GM23338 (cell line): ENCODE measurements at regions not wholly inside any gene's neighbourhood (a gene's known extent, or its start where the extent isn't known, plus 50 kb on each side); places are given as distances from the start of the nearest gene placed in this dataset.

ENCODE experiments used
- ATAC-seq: fragments of 200-7000 bp; cut with Tn5 transposase; 3 replicates; pipeline ENCODE4 v1.9.1; 2020
- DNase-seq: peaks from one replicate; pipeline ENCODE4 v3.0.0-alpha.2; 2015; ENCODE audit warnings: low spot score
- H2AFZ ChIP-seq: fragments of 200-600 bp; sonication (generic); 2 replicates; pipeline ENCODE4 v1.8.0; 2016; ENCODE audit warnings: antibody characterized with exemption, mild to moderate bottlenecking, moderate library complexity
- H3F3A ChIP-seq: fragments of 200-600 bp; sonication (generic); replicated peaks from 2 replicates; pipeline ENCODE4 v1.8.0; 2017; ENCODE audit warnings: antibody characterized with exemption, mixed run types, low read depth
- H3K27ac ChIP-seq: fragments of 200-600 bp; sonication (generic); 2 replicates; pipeline ENCODE4 v1.6.1; 2016; ENCODE audit warnings: low read depth
- H3K27me3 ChIP-seq: fragments of 200-600 bp; sonication (generic); 2 replicates; pipeline ENCODE4 v1.8.0; 2016; ENCODE audit warnings: mild to moderate bottlenecking, mixed run types, moderate library complexity; ENCODE audit not compliant: insufficient read depth
- H3K36me3 ChIP-seq: fragments of 200-600 bp; sonication (generic); 2 replicates; pipeline ENCODE4 v1.8.0; 2016; ENCODE audit warnings: mild to moderate bottlenecking; ENCODE audit not compliant: insufficient read depth
- H3K4me1 ChIP-seq: fragments of 200-600 bp; sonication (generic); 2 replicates; pipeline ENCODE4 v1.8.0; 2016; ENCODE audit warnings: mild to moderate bottlenecking, moderate library complexity; ENCODE audit not compliant: insufficient read depth
- H3K4me2 ChIP-seq: fragments of 200-600 bp; sonication (generic); 2 replicates; pipeline ENCODE4 v1.7.1; 2017; ENCODE audit warnings: mixed run types
- H3K4me3 ChIP-seq: fragments of 200-600 bp; sonication (generic); 2 replicates; pipeline ENCODE4 v1.6.1; 2016; ENCODE audit warnings: mixed run types
- H3K79me2 ChIP-seq: fragments of 200-600 bp; sonication (generic); replicated peaks from 2 replicates; pipeline ENCODE4 v1.8.0; 2017; ENCODE audit warnings: mild to moderate bottlenecking; ENCODE audit not compliant: insufficient read depth
- H3K9me2 ChIP-seq: fragments of 200-600 bp; sonication (generic); 2 replicates; pipeline ENCODE4 v1.8.0; 2017; ENCODE audit not compliant: insufficient read depth
- H4K20me1 ChIP-seq: fragments of 200-600 bp; sonication (generic); replicated peaks from 2 replicates; pipeline ENCODE4 v1.8.0; 2017; ENCODE audit warnings: mild to moderate bottlenecking; ENCODE audit not compliant: insufficient read depth
- H3K27ac Mint-ChIP-seq: 2 replicates; pipeline ENCODE4 v1.8.0; 2020; ENCODE audit warnings: inconsistent platforms, mild to moderate bottlenecking, moderate library complexity, mixed read lengths
- H3K27me3 Mint-ChIP-seq: 3 replicates; pipeline ENCODE4 v1.8.0; 2022; ENCODE audit warnings: low read depth, mild to moderate bottlenecking, moderate library complexity, mixed read lengths, inconsistent platforms; ENCODE audit not compliant: insufficient read depth, poor library complexity
- H3K36me3 Mint-ChIP-seq: 3 replicates; pipeline ENCODE4 v1.8.0; 2021; ENCODE audit warnings: low read depth, mild to moderate bottlenecking, inconsistent platforms, moderate library complexity, mixed read lengths
- H3K4me1 Mint-ChIP-seq: 3 replicates; pipeline ENCODE4 v1.8.0; 2020; ENCODE audit warnings: mild to moderate bottlenecking, inconsistent platforms, mixed read lengths
- H3K4me3 Mint-ChIP-seq: 3 replicates; pipeline ENCODE4 v1.8.0; 2021; ENCODE audit warnings: moderate library complexity, mild to moderate bottlenecking, inconsistent platforms, mixed read lengths
- H3K9me3 Mint-ChIP-seq: 3 replicates; pipeline ENCODE4 v1.8.0; 2020; ENCODE audit warnings: moderate library complexity, mild to moderate bottlenecking, inconsistent platforms, mixed read lengths
- ETS1 ChIP-seq: IDR thresholded peaks from 2 replicates; pipeline ENCODE4 v1.6.1; 2016; ENCODE audit warnings: antibody characterized with exemption
- EZH2 ChIP-seq: fragments of 200-600 bp; sonication (generic); IDR thresholded peaks from one replicate; pipeline ENCODE4 v1.8.0; 2017; ENCODE audit warnings: antibody characterized with exemption, mild to moderate bottlenecking, low read depth; ENCODE audit not compliant: unreplicated experiment
- EZH2phosphoT487 ChIP-seq: fragments of 200-600 bp; sonication (generic); IDR thresholded peaks from one replicate; pipeline ENCODE4 v1.8.1; 2018; ENCODE audit warnings: antibody characterized with exemption; ENCODE audit not compliant: unreplicated experiment
- JUNB ChIP-seq: IDR thresholded peaks from one replicate; pipeline ENCODE4 v1.6.1; 2016; ENCODE audit warnings: antibody characterized with exemption; ENCODE audit not compliant: unreplicated experiment
- NANOG ChIP-seq: IDR thresholded peaks from 2 replicates; pipeline ENCODE4 v1.6.1; 2016; ENCODE audit warnings: antibody characterized with exemption, borderline replicate concordance
- POLR2AphosphoS5 ChIP-seq: IDR thresholded peaks from 2 replicates; pipeline ENCODE4 v1.6.1; 2016; ENCODE audit warnings: antibody characterized with exemption, low read depth
- STAT1 ChIP-seq: IDR thresholded peaks from one replicate; pipeline ENCODE4 v1.6.1; 2016; ENCODE audit warnings: antibody characterized with exemption; ENCODE audit not compliant: unreplicated experiment
- ZNF331 ChIP-seq: fragments of 250-450 bp; sonication (Bioruptor Pico); IDR thresholded peaks from 2 replicates; pipeline ENCODE4 v1.5.0; 2020; ENCODE audit warnings: low read depth, mild to moderate bottlenecking, moderate library complexity
- ZNF462 ChIP-seq: fragments of 250-450 bp; sonication (Bioruptor Pico); IDR thresholded peaks from 2 replicates; pipeline ENCODE4 v1.5.0; 2020; ENCODE audit warnings: mild to moderate bottlenecking, moderate library complexity

- Histone ChIP-seq H3K27me3 (no peaks in the 10 kb centered on the region), H3K4me2 (0 out of 2 replicates have a peak overlapping the region, but pooled peaks have one; percentile 56), H3K79me2 (no peaks in the 10 kb centered on the region), H3K27ac (no peak overlapping the region), H3K4me3 (no peak overlapping the region), H2AFZ (no peak overlapping the region), H3F3A (no peaks in the 10 kb centered on the region), H4K20me1 (no peaks in the 10 kb centered on the region), H3K9me2 (no peaks in the 10 kb centered on the region), H3K36me3 (no peaks in the 10 kb centered on the region), H3K4me1 (peaks cover 30% of the 10 kb centered on the region)
- no peaks in the 10 kb centered on the region for H3K27me3 Mint-ChIP-seq
- no peak overlapping the region for H3K27ac Mint-ChIP-seq
- no peak for ATAC-seq
- peaks cover 25% of the 10 kb centered on the region for H3K4me1 Mint-ChIP-seq
- no peaks in the 10 kb centered on the region for H3K9me3 Mint-ChIP-seq
- no peaks in the 10 kb centered on the region for H3K36me3 Mint-ChIP-seq
- DNase-seq = no peak
- H3K4me3 Mint-ChIP-seq = no peak overlapping the region
- TF ChIP-seq STAT1 = no peak
- no peak for TF ChIP-seq JUNB
Observed at GRCh38 chr7:21077602-21078001, 290.9 kb upstream of the SP8 start.

GRCh38 chr7:21084286-21084685 lies 297.6 kb upstream of the SP8 start:
- Histone ChIP-seq H3K9me2 (0 out of 2 replicates have a peak, but pooled peaks cover 3% of the 10 kb centered on the region), H3K4me1 (no peaks in the 10 kb centered on the region), H3F3A (no peaks in the 10 kb centered on the region), H2AFZ (no peak overlapping the region), H3K4me2 (no peak overlapping the region), H3K4me3 (no peak overlapping the region), H3K27ac (no peak overlapping the region), H4K20me1 (no peaks in the 10 kb centered on the region), H3K79me2 (no peaks in the 10 kb centered on the region), H3K36me3 (no peaks in the 10 kb centered on the region), H3K27me3 (no peaks in the 10 kb centered on the region)
- DNase-seq (no peak), ATAC-seq (no peak)
- TF ChIP-seq POLR2AphosphoS5 = no peak
- TF ChIP-seq ZNF331 (CRISPR knock-in tag) = no peak
- no peak for TF ChIP-seq ZNF462 (CRISPR knock-in tag)
- TF ChIP-seq EZH2phosphoT487 = no peak
- TF ChIP-seq NANOG = no peak
- no peak for TF ChIP-seq EZH2
- TF ChIP-seq ETS1 = no peak
- no peak for TF ChIP-seq STAT1
- TF ChIP-seq JUNB = no peak
- peaks cover 2% of the 10 kb centered on the region for H3K27me3 Mint-ChIP-seq
- no peaks in the 10 kb centered on the region for H3K36me3 Mint-ChIP-seq
- no peaks in the 10 kb centered on the region for H3K4me1 Mint-ChIP-seq
- H3K27ac Mint-ChIP-seq = no peak overlapping the region
- H3K4me3 Mint-ChIP-seq = no peak overlapping the region
- H3K9me3 Mint-ChIP-seq = no peaks in the 10 kb centered on the region
